ENCODE measurements at regions not wholly inside any gene's neighbourhood (a gene's known extent, or its start where the extent isn't known, plus 50 kb on each side); places are given as distances from the start of the nearest gene placed in this dataset.

DNA sequence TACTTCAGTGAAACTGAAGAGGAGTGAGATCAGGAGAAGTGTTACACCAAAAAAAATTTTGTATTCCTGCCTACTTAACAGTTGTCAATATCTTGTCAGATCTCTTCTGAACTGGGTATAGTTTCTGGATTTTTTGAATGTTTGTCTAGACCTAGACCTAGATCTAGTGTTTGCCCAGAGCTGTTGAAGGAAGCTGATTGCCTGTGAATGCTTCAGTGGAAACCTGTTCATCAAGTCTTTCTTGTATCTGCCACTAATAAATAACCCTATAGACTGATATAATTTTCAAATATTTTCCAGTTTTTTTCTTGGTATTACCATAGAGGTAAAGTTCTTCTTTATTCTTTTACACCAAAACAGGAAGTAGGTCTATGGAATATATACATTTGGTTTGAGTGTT is 781.5 kb upstream of the FBXO33 start:
- H3K9me3 ChIP-seq (ENCODE audit: control insufficient read depth, low read depth, low read length) = no peaks in the 10 kb centered on the region
- no peak overlapping the region for H3K27ac ChIP-seq (ENCODE audit: low read length)
- H3K4me1 ChIP-seq (ENCODE audit: control insufficient read depth, low read depth, low read length) = no peaks in the 10 kb centered on the region
- H3K36me3 ChIP-seq (ENCODE audit: control insufficient read depth, low read depth, low read length) = no peaks in the 10 kb centered on the region
- no peaks in the 10 kb centered on the region for H3K27me3 ChIP-seq (ENCODE audit: control insufficient read depth, insufficient read depth, low read length)
- no peak overlapping the region for H3K9ac ChIP-seq (ENCODE audit: low read length)
- no peak overlapping the region for H3K4me3 ChIP-seq (ENCODE audit: low read length)

GRCh38 chr14:40204441-40205175 is 772.4 kb upstream of the FBXO33 start:
- H3K9me3 ChIP-seq (ENCODE audit: control insufficient read depth, low read depth, low read length) = peaks cover 4% of the 10 kb centered on the region
- H3K27ac ChIP-seq (ENCODE audit: low read length) = no peak overlapping the region
- H3K36me3 ChIP-seq (ENCODE audit: control insufficient read depth, low read depth, low read length) = no peaks in the 10 kb centered on the region

GRCh38 chr14:40199101-40199500 is 766.9 kb upstream of the FBXO33 start:
- Histone ChIP-seq H3K4me3 (ENCODE audit: low read length) (no peak overlapping the region), H3K27me3 (ENCODE audit: control insufficient read depth, insufficient read depth, low read length) (no peaks in the 10 kb centered on the region), H3K27ac (ENCODE audit: low read length) (no peak overlapping the region), H3K4me1 (ENCODE audit: control insufficient read depth, low read depth, low read length) (no peaks in the 10 kb centered on the region), H3K9me3 (ENCODE audit: control insufficient read depth, low read depth, low read length) (peaks cover 4% of the 10 kb centered on the region), H3K36me3 (ENCODE audit: control insufficient read depth, low read depth, low read length) (no peaks in the 10 kb centered on the region), H3K9ac (ENCODE audit: low read length) (no peak overlapping the region)

More at GRCh38 chr14:40204441-40205175, 772.4 kb upstream of the FBXO33 start:
- Histone ChIP-seq H3K4me1 (ENCODE audit: control insufficient read depth, low read depth, low read length) (no peaks in the 10 kb centered on the region), H3K4me3 (ENCODE audit: low read length) (no peak overlapping the region), H3K27me3 (ENCODE audit: control insufficient read depth, insufficient read depth, low read length) (no peaks in the 10 kb centered on the region), H3K9ac (ENCODE audit: low read length) (no peak overlapping the region)

- Histone ChIP-seq H3K27ac (ENCODE audit: low read length) (no peak overlapping the region), H3K9ac (ENCODE audit: low read length) (no peak overlapping the region), H3K4me1 (ENCODE audit: control insufficient read depth, low read depth, low read length) (no peaks in the 10 kb centered on the region), H3K27me3 (ENCODE audit: control insufficient read depth, insufficient read depth, low read length) (no peaks in the 10 kb centered on the region), H3K4me3 (ENCODE audit: low read length) (no peak overlapping the region), H3K36me3 (ENCODE audit: control insufficient read depth, low read depth, low read length) (no peaks in the 10 kb centered on the region), H3K9me3 (ENCODE audit: control insufficient read depth, low read depth, low read length) (peaks cover 4% of the 10 kb centered on the region)
Observed at GRCh38 chr14:40197344-40197743, 765.1 kb upstream of the FBXO33 start.

DNA sequence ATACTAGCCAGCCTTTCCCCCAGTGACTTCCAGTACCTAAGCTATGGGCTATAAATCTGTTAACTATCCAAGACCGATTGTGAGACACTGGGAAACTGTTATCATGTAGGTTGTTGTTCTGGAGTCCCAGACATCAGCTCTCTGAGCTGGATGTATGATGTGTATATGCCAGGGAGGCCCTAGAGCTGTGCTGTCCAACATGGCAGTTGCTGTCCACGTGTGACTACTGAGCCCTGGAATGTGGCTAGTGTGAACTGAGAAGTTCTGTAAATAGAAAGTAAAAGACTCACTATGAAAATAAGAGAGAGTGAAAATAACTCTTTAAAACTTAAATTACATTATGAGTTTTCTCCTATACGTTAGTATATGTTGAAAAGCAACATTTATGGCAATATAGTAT is 755.8 kb upstream of the FBXO33 start:
- no peak overlapping the region for H3K9ac ChIP-seq (ENCODE audit: low read length)
- H3K4me1 ChIP-seq (ENCODE audit: control insufficient read depth, low read depth, low read length) = no peaks in the 10 kb centered on the region
- H3K27ac ChIP-seq (ENCODE audit: low read length) = no peak overlapping the region
- H3K4me3 ChIP-seq (ENCODE audit: low read length) = no peak overlapping the region
- no peaks in the 10 kb centered on the region for H3K9me3 ChIP-seq (ENCODE audit: control insufficient read depth, low read depth, low read length)
- no peaks in the 10 kb centered on the region for H3K36me3 ChIP-seq (ENCODE audit: control insufficient read depth, low read depth, low read length)
- no peaks in the 10 kb centered on the region for H3K27me3 ChIP-seq (ENCODE audit: control insufficient read depth, insufficient read depth, low read length)

DNA sequence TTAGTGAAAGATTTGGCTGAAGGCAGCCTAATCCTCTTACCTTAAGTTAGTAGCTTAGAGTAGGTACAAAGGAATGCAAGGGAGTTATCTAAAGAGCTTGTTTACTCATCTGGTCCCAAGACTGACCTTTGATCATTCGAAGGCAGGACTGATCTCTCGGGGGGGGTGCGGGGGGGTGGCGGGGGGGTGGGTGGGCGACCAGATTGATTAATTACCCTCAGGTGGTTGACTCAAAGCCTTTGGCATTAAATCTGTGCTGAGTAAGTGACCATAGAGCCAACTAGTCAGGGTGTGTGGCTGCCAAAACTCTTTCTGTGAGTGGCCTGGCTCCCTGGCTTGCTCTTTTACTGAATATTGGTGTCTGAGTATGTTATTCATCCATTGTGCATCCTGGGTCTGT is 731.9 kb upstream of the FBXO33 start:
- peaks cover 9% of the 10 kb centered on the region for H3K9me3 ChIP-seq (ENCODE audit: control insufficient read depth, low read depth, low read length)
- H3K27me3 ChIP-seq (ENCODE audit: control insufficient read depth, insufficient read depth, low read length) = no peaks in the 10 kb centered on the region
- no peak overlapping the region for H3K4me3 ChIP-seq (ENCODE audit: low read length)
- H3K9ac ChIP-seq (ENCODE audit: low read length) = no peak overlapping the region
- H3K4me1 ChIP-seq (ENCODE audit: control insufficient read depth, low read depth, low read length) = no peaks in the 10 kb centered on the region
- H3K36me3 ChIP-seq (ENCODE audit: control insufficient read depth, low read depth, low read length) = no peaks in the 10 kb centered on the region
- H3K27ac ChIP-seq (ENCODE audit: low read length) = no peak overlapping the region

DNA sequence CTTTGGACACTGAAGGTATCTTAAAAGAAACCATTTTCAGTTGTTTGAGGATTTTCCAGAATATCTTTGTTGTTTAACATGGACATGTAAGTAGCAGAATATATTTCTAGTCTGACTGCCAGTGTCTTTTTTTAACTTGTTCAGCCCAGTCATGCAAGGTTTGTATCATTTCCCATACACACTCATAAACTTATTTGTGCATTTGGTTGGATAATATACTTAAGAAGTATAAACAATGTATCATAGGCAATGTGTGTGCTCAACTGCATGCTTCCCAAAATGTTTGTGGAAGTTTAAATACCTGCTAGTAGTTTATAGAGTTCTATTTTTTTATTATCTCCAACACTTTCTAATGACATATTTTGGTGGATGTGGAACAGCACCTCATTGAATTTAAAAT is 707.4 kb upstream of the FBXO33 start:
- Histone ChIP-seq H3K27me3 (ENCODE audit: control insufficient read depth, insufficient read depth, low read length) (no peaks in the 10 kb centered on the region), H3K4me3 (ENCODE audit: low read length) (no peak overlapping the region)

DNA sequence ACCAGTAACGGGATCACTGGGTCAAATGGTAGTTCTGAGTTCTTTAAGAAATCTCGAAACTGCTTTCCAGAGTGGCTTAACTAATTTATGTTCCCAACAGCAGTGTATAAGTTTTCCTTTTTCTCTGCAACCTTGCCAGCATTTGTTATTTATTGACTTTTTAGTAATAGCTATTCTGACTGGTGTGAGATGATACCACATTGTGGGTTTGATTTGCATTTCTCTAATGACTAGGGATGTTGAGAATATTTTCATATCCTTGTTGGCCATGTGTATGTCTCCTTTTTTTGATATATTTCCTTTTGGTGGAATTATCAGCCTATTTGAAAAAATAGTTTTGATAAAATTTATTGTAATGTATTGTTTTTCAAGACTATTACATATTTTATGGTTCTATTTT is 701.2 kb upstream of the FBXO33 start:
- H3K27me3 ChIP-seq (ENCODE audit: control insufficient read depth, insufficient read depth, low read length) = no peaks in the 10 kb centered on the region
- no peaks in the 10 kb centered on the region for H3K36me3 ChIP-seq (ENCODE audit: control insufficient read depth, low read depth, low read length)
- no peak overlapping the region for H3K4me3 ChIP-seq (ENCODE audit: low read length)
- no peaks in the 10 kb centered on the region for H3K9me3 ChIP-seq (ENCODE audit: control insufficient read depth, low read depth, low read length)
- H3K9ac ChIP-seq (ENCODE audit: low read length) = no peak overlapping the region
- H3K4me1 ChIP-seq (ENCODE audit: control insufficient read depth, low read depth, low read length) = no peaks in the 10 kb centered on the region
- no peak overlapping the region for H3K27ac ChIP-seq (ENCODE audit: low read length)

More for the DNA sequence above, 707.4 kb upstream of the FBXO33 start:
- Histone ChIP-seq H3K9me3 (ENCODE audit: control insufficient read depth, low read depth, low read length) (no peaks in the 10 kb centered on the region), H3K4me1 (ENCODE audit: control insufficient read depth, low read depth, low read length) (no peaks in the 10 kb centered on the region), H3K9ac (ENCODE audit: low read length) (no peak overlapping the region), H3K36me3 (ENCODE audit: control insufficient read depth, low read depth, low read length) (no peaks in the 10 kb centered on the region), H3K27ac (ENCODE audit: low read length) (no peak overlapping the region)

DNA sequence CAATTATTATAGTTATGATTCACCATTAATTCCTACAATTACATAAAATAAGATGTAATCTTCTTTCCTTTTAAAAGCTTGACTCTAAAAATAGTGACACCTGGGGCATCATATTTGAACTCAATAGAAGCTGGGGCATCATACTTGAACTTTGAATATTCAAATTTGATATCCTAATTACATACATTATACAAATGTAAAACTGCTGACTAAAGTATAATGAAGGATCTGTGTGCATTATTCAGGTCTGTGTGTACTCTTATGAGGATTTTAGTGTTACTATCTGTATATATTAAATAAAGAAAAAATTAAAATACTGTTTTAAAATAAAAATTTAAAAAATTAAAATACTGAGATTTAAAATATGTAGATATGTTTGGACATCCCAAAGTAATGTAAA is 696.9 kb upstream of the FBXO33 start:
- no peaks in the 10 kb centered on the region for H3K36me3 ChIP-seq (ENCODE audit: control insufficient read depth, low read depth, low read length)
- H3K27me3 ChIP-seq (ENCODE audit: control insufficient read depth, insufficient read depth, low read length) = no peaks in the 10 kb centered on the region
- no peak overlapping the region for H3K9ac ChIP-seq (ENCODE audit: low read length)
- no peak overlapping the region for H3K4me3 ChIP-seq (ENCODE audit: low read length)
- H3K9me3 ChIP-seq (ENCODE audit: control insufficient read depth, low read depth, low read length) = no peaks in the 10 kb centered on the region
- no peak overlapping the region for H3K27ac ChIP-seq (ENCODE audit: low read length)
- H3K4me1 ChIP-seq (ENCODE audit: control insufficient read depth, low read depth, low read length) = no peaks in the 10 kb centered on the region

GRCh38 chr14:40123816-40124215 is 691.6 kb upstream of the FBXO33 start:
- Histone ChIP-seq H3K9me3 (ENCODE audit: control insufficient read depth, low read depth, low read length) (no peaks in the 10 kb centered on the region), H3K9ac (ENCODE audit: low read length) (no peak overlapping the region), H3K27ac (ENCODE audit: low read length) (no peak overlapping the region), H3K27me3 (ENCODE audit: control insufficient read depth, insufficient read depth, low read length) (no peaks in the 10 kb centered on the region), H3K4me3 (ENCODE audit: low read length) (no peak overlapping the region), H3K4me1 (ENCODE audit: control insufficient read depth, low read depth, low read length) (no peaks in the 10 kb centered on the region), H3K36me3 (ENCODE audit: control insufficient read depth, low read depth, low read length) (no peaks in the 10 kb centered on the region)

- Histone ChIP-seq H3K9ac (ENCODE audit: low read length) (no peak overlapping the region), H3K9me3 (ENCODE audit: control insufficient read depth, low read depth, low read length) (no peaks in the 10 kb centered on the region), H3K4me1 (ENCODE audit: control insufficient read depth, low read depth, low read length) (no peaks in the 10 kb centered on the region), H3K27ac (ENCODE audit: low read length) (no peak overlapping the region), H3K27me3 (ENCODE audit: control insufficient read depth, insufficient read depth, low read length) (no peaks in the 10 kb centered on the region), H3K36me3 (ENCODE audit: control insufficient read depth, low read depth, low read length) (no peaks in the 10 kb centered on the region), H3K4me3 (ENCODE audit: low read length) (no peak overlapping the region)
Observed at GRCh38 chr14:40122968-40123648, 690.9 kb upstream of the FBXO33 start.

DNA sequence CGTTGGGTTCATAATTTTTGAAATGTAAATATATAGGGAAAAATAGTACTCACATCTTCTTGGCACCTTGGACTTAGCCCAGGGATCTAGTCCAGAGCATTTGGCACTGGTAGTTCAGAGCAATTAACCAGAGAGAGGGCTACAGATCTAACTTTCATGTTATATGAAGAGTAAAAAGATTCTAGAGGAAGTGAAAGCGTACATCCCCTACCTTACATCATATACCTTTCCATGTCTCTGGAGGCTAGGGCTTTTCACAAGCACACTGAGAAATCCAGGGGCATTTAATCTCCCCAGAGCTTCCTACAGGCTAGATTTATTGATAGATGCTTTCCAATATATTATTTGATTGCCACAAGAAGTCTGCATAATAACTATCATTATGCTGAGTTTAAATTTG is 687.5 kb upstream of the FBXO33 start:
- no peaks in the 10 kb centered on the region for H3K27me3 ChIP-seq (ENCODE audit: control insufficient read depth, insufficient read depth, low read length)
- H3K4me3 ChIP-seq (ENCODE audit: low read length) = no peak overlapping the region
- no peaks in the 10 kb centered on the region for H3K4me1 ChIP-seq (ENCODE audit: control insufficient read depth, low read depth, low read length)
- no peak overlapping the region for H3K9ac ChIP-seq (ENCODE audit: low read length)
- no peak overlapping the region for H3K27ac ChIP-seq (ENCODE audit: low read length)
- no peaks in the 10 kb centered on the region for H3K9me3 ChIP-seq (ENCODE audit: control insufficient read depth, low read depth, low read length)
- no peaks in the 10 kb centered on the region for H3K36me3 ChIP-seq (ENCODE audit: control insufficient read depth, low read depth, low read length)
